GM10266 (cell line): ENCODE measurements at regions not wholly inside any gene's neighbourhood (a gene's known extent, or its start where the extent isn't known, plus 50 kb on each side); places are given as distances from the start of the nearest gene placed in this dataset.

Experiments used
- DNase-seq: peaks from one replicate; pipeline ENCODE4 v3.0.0; 2012; ENCODE audit errors: extremely low spot score
- CTCF ChIP-seq: IDR thresholded peaks from 2 replicates; pipeline ENCODE4 v1.5.1; 2012; ENCODE audit warnings: mild to moderate bottlenecking, low read depth; ENCODE audit not compliant: control insufficient read depth, insufficient read depth; ENCODE audit errors: missing control alignments

GRCh38 chr14:25150401-25150800 lies 100.5 kb upstream of the STXBP6 start:
- TF ChIP-seq CTCF: no peak
- DNase-seq: no peak

GRCh38 chr14:25140411-25140810 lies 90.5 kb upstream of the STXBP6 start:
- no peak for TF ChIP-seq CTCF
- no peak for DNase-seq

- TF ChIP-seq CTCF: no peak
- no peak for DNase-seq
Observed at GRCh38 chr14:25136811-25137210, 86.9 kb upstream of the STXBP6 start.

- no peak for TF ChIP-seq CTCF
- DNase-seq: no peak
Observed at GRCh38 chr14:25134184-25134583, 84.2 kb upstream of the STXBP6 start.

- DNase-seq: peak; percentile 53
- peak; percentile 83 for TF ChIP-seq CTCF
Observed at GRCh38 chr14:25132732-25133422, 82.9 kb upstream of the STXBP6 start.

- TF ChIP-seq CTCF: no peak
- DNase-seq: no peak
Observed at GRCh38 chr14:25132094-25132493, 82.1 kb upstream of the STXBP6 start.

- no peak for DNase-seq
- no peak for TF ChIP-seq CTCF
Observed at GRCh38 chr14:25122843-25123242, 72.9 kb upstream of the STXBP6 start.
